ENCODE measurements at regions not wholly inside any gene's neighbourhood (a gene's known extent, or its start where the extent isn't known, plus 50 kb on each side); places are given as distances from the start of the nearest gene placed in this dataset.
"Not testable (repeated sequence)": the region's sequence is repeated elsewhere in the genome, so short reads cannot be mapped to it uniquely, and the experiment has no call there.

DNA sequence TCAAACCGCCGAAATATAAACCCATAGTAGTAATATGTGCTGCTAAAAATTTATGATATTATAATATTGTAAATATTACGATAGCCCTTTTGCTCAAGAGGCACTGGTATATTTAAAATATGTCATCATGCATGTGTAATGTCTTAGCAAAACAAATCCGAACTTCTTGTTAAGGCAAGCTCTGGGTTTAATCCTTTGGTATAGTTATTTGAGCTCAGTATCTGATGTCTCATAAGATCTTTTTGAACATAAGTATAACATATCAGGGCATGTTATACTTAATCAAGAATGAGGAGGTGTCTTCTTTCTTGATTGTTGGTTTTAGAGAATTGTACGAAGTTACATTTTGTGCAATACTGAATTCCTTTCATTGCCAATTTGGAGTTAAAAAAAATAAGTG lies 154.1 kb upstream of the CBLB start:
- no peak for DNase-seq (ENCODE audit: low read depth)

DNA sequence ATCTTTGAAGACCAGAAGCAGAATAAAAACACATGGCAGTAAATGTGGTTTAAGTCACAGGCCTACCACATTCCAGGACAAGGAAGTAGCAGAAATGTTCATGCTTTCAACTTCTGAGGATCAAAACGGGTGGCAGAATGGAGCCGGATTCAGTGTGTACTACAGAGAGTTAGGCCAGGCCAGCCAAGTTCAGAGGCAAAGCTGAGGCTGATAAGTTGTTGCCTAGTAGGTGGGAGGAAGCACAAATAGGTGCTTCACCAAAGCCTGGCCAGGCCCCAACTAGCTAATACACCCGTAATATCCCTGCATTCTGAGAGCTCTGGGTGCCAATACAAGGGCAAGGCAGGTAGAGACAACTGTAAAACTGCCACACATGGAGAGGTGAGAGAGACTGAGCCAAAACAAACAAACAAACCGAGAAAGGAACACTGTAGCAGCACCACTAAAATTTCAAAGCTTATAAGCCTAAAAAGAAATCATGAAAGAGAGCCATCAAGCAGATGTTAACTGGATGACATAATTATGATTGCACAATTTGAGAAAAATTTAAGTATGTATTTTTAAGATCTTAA lies 156.4 kb upstream of the CBLB start:
- no peak for DNase-seq (ENCODE audit: low read depth)

DNA sequence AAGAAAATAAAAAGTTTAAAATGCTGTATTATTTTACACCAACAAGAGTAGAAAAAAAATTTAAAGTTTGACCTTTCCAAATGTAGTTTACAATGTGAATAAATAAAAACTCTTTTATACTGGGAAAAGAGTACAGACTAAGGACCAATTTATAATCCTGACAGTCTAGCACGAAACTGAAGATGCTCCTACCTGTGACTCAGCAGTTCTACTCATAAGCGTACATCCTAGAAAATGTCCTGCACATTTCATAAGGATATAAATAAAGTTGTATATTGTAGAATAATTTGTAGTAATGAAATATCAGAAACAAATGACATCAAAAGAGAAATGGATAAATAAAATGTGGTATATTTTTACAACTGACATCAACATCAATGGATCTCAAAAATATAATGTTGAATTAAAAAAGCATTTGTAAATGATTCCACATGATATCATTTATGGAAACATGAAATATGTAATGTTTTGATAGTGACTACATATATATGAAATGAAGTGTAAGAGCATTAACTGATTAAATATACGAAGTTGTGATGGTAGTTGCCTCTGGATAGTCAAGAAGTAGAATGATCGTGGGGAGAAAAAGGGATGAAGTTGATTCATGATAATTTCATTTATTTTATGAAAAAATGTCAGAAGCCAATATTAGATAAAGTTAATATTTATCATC lies 161.3 kb upstream of the CBLB start:
- DNase-seq (ENCODE audit: low read depth), result peak; percentile 57

DNA sequence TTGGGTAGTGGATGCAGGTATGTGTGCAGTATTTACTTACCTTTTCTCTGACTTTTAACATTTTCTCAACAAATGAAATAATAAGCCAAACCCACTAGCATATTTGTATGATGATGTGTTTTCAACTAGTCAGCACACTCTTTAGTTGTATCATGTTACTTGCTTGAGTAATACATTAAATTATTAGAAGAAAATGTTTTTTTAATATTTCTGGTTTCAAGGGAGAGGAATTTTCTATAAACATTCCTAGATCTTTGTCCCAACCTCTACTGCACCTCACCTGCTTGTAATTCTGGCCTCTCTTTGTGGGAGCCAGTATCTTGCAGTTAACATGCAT lies 161.8 kb upstream of the CBLB start:
- DNase-seq (ENCODE audit: low read depth), result no peak

DNA sequence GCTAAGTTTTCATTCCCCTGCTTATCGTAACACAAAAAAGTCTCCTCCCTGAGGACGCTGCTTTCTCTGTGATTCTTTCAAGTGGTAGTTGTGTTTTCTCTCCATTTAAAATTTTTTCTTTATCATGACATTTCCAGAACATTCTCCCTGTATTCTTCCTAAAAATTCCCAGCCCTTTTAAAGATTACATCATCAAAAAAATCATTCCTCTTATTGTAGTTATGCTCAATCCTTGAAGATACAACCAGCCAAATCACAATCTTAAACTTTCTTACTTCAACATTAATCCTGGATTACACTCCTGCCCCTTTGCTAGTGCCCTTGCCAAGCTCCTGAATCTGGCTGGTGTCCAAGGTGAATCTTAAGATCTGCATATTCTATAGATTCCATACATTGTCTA lies 163.7 kb upstream of the CBLB start:
- DNase-seq (ENCODE audit: low read depth), result no peak

DNA sequence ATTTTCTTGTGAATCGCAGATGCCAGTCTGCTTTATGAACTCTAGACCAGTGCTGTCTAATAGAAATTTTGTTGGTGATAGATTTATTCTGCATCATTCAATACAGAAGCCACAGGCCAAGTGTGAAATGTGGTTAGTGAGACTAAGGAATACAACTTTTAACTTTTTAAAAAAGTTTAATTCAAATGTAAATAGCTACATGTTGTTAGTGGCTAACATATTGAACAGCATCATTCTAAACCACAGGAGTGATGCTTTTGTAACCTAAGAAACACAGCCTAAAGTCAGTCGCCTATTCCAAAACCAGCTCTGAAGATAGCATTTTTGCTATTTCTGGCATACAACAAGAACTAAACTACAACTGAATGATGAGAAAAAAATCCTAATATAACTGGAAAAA lies 164.8 kb upstream of the CBLB start:
- no peak for DNase-seq (ENCODE audit: low read depth)

DNA sequence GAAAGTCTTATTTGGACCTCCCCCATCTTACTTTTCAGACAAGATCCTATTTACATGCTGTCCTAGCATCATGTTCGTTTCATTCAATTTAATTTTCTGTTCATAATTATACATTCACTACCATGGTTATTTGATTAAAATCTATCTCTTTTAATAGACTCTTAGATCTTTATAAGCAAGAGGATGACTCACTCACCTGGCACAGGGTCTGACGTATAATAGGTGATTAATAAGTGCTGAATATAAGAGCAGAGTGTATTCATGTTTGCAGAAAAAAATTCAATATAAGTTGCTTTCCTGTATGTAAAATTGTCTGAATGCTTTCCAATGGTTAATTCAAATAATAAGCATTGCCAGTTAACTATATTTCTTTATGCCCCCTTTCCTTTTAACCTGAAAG lies 165.5 kb upstream of the CBLB start:
- no peak for DNase-seq (ENCODE audit: low read depth)

DNA sequence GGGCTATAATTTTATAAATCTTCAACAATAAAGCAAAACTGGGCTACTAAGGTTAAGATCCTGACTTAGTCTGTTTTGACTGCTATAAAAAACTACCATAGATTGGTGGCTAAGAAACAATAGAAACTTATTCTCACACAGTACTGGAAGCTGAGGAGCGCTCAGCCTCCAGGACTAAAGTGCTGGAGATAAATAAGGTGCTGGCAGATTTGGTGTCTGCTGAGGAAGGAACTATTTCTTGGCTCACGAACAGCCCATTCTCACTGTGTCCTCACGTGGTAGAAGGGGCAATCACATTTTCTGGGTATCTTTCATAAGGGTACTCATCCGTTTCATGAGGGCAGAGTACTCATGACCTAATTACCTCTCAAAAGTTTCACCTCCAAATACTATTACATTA lies 166.8 kb upstream of the CBLB start:
- no peak for DNase-seq (ENCODE audit: low read depth)

DNA sequence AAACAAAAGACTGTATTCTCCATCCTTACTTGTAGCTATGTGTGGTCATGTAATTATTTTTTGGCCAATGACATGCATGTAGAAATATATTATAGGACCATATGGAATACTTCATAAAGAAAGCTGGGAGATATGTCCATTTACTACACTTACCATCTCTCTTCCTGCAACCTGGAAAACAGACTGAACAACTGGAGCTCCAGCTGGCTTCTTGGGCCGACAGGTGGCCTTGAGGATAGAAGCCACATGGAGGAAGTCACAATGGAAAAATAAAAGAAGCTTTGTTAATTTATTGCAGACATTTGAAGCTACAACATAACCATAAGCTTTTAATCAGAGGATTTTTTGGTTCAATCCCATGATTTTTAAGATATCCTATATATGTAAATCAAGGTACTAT lies 167.9 kb upstream of the CBLB start:
- no peak for DNase-seq (ENCODE audit: low read depth)

DNA sequence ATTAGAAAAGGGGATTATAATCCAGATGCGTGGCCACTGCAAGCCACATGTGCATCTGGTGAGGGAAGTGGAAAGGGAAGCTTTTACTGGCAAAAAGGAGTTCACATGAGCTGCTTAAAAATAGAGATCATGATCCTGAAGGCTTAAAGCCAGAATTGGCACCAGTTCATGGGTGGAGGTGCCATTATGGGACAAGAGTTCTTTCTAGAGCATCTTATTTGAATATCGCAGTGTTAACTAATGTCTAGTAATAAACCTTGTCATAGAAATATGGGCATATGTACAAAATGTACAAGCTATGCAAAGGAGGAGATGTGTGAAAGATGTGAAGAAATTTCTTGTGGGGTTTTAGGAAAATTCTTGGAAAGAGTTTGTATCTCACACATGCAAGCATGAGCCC lies 178.4 kb upstream of the CBLB start:
- no peak for DNase-seq (ENCODE audit: low read depth)

DNA sequence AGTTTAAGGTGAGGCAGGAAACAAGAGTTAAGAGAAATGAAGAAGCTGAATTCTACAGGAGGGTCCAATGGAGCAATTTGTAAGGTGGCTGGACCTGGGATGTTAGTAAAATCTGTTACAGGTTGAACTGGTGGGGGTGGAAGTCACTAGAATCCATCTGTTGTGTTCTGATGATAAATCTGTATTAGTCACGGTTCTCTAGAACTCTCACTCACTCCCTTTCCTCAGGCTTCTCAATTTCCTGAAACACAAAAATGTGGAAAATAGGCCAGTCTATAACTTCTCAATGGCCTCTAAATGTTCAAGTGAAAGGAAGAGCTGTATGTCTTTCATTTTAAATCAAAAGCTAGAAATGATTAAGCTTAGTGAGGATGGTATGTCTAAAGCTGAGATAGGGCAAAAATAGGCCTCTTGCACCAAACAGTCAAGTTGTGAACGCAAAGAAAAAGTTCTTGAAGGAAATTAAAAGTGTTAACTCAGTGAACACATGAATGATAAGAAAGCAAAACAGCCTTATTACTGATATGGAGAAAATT lies 180.2 kb upstream of the CBLB start:
- no peak for DNase-seq (ENCODE audit: low read depth)

DNA sequence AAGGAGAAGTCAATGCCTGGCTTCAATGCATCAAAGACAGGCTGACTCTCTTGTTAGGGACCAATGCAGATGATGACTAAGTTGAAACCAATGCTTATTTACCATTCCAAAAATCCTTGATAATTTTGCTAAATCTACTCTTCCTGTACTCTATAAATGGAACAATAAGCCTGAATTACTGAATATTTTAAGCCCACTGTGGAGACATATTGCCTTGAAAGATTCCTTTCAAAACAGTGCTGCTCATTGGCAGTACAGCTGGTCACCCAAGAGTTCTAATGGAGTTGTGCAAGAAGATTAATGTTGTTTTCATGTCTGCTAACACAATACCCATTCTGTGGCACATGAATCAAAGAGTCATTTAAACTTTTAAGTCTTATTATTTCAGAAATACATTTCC lies 181.0 kb upstream of the CBLB start:
- DNase-seq (ENCODE audit: low read depth), result no peak

DNA sequence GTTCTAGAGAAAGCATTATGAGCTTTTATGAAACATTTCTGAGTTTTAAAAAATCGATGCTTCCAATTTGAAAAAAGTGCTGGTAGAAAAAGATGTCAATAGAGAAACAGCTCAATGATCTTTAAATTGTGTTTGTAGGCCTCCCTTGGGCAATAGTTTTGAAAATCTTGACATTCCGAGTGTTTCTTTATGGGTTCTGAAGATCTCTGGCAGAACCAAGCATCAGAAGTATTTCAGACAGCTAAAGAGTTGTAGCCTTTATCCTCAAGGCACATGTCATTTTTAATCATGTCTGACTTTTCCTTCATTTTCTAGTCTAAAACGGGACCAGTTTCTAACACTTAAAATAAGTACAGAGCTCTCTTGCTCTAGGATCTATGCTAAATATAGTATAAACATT lies 188.1 kb upstream of the CBLB start:
- DNase-seq (ENCODE audit: low read depth), result no peak

DNA sequence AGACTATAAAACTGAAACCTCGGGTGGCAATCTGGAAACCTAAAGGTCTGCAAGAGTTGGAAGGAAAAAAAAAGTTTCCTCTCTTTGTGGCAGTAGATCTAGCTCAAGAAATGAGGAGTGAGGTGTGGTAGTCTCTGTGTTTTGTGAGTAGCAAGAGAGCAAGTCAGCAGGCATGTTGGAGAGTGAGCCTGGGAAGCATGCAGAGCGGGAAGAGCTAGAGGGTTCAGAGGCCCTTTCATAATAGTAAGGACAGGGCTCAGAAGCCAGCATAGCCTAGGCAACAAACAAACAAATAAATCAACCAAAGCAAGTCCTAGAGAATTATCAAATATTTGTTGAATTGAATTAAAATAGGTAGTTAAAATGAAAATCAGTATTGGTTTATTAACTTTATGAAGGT lies 189.7 kb upstream of the CBLB start:
- DNase-seq (ENCODE audit: low read depth), result no peak

DNA sequence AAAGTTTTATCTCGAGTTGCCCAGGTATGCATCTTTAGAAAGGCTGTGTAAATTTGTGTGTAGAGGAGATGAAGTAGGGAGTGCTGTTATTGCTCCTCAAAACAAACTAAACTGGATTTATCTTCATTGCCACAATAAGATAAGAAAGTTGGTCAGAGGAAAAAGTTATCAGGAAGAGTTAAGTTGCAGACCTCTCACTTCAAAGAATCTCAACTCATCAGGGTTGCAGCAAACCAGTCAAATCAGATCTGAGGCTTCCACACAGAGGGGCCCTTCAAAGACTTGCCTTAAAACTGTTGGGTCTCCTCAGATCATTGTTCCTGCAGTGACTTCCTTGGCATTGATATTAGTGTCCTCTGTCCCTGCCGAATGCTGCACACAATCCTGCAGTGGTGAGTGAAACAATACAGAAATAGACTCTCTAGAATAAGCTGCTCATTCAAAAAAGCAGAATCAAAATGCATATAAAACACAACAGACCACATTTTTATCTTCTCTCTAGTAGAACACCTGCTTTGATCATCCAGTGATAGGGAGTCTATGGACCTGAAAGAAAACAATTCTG lies 191.2 kb upstream of the CBLB start:
- DNase-seq (ENCODE audit: low read depth), result no peak

DNA sequence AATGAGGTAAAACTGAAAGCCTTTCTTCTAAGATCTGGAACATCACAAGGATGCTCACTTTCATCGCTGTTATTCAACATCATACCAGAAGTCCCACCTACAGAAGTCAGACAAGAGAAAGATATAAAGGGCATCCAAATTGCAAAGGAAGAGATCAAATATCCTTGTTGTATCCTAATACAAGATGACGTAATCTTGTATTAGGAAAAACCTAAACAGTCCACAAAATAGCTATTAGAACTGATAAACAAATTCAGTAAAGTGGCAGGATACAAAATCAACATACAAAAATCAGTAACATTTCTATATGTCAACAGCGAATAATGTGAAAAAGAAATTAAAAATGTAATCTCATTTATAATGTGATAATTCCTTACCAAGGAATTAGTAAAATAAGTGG lies 195.1 kb upstream of the CBLB start:
- no peak for DNase-seq (ENCODE audit: low read depth)

DNA sequence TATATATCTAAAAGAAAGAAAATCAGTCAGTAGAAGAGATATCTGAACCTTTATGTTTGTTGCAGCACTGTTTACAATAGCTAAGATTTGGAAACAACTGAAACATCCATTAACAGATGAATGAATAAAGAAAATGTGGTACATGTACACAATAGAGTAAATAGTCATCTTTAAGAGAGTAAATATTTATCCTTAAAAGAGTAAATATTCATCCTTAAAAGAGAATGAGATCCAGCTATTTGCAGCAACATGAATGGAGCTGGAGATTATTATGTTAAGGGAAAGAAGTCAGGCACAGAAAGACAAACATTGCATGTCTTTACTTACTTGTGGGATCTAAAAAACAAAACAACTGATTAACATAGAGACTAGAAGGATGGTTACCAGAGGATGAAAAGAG lies 197.0 kb upstream of the CBLB start:
- no peak for DNase-seq (ENCODE audit: low read depth)

DNA sequence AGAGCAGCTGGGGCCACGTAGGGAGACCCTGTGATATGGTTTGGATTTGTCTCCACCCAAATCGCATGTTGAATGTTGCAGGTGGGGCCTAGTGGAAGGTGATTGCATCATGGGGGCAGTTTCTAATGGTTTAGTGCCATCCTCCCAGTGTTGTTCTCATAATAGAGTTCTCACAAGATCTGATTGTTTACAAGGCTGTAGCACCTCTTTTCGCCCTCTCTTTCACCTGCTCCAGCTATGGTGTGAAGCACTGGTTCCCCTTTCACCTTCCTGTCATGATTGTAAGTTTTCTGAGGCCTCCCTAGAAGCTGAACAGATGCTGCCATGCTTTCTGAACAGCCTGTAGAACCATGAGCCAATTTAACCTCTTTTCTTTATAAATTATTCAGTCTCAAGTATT lies 198.9 kb upstream of the CBLB start:
- DNase-seq (ENCODE audit: low read depth), result no peak

DNA sequence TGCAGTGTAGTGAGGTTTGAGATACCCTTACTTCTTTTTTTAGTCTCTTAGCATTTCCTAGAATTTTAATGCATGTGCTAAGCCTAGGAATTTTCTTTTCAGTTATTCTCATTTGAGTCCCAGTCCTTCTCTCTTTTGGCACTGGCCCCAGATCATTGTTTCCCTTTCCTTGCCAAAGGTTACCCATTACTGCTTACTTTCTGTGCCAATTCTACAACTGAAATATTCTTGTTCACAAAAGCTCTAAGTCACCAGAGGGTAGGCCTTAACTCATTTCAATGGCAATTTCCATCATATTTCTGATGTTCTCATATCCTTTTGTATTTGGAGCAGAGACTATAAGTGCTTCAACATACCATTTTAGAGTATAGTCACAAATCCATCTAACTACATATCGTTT lies 199.6 kb upstream of the CBLB start:
- DNase-seq (ENCODE audit: low read depth), result no peak

DNA sequence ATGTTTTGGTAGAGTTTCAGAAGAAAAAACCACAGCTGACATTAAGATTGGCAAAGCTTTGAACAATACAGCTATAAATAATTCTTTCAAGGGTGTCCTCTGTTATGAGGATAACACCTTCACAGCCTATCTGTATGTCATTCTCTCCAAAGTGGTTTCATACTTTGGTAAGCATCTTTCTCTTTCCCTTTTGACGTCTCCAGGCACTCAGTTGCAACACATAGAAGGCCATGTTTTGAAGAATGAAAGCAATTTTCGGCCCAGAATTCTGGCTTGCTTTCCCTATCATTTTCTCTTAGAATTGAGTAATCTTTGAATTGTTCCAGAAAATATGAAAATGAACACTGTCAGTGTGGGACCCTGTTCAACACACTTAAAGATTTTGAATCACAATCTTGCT lies 200.0 kb upstream of the CBLB start:
- DNase-seq (ENCODE audit: low read depth), result no peak

DNA sequence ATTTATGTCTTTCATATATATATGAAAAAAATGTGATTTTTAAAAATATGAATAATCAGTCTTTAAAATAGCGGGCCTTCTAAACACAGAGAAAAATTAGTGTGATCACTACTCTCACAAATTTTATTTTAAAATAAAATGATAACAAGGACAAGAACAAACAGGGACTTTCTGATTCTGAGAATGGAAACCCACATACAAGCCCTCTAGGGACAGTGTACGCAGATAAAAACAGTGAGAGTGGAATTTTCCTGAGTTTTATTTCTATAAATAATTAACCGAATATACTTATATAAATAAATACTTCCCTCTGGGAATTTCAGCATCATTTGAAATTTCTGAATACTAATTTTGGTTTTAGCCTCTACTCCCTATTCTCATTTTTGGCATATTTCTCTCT lies 201.4 kb upstream of the CBLB start:
- no peak for DNase-seq (ENCODE audit: low read depth)

DNA sequence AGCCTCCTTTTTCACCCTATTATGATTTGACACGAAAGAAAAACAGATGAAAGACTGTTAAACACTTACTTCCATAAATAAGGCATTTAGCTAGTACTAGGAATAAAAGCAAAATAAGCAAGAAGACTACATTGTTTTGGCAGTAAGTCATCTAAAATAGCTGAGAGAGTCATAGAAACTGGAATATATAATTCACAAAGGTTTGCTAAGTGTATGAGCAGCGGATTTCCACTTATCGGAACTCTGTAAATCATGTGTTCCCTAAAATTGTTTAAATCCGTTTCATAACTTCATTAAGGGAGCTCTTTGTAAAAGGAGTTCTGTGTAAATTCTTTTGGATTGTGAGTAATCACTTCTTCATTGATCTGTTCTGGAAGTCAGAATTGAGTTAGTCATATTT lies 202.5 kb upstream of the CBLB start:
- no peak for DNase-seq (ENCODE audit: low read depth)

DNA sequence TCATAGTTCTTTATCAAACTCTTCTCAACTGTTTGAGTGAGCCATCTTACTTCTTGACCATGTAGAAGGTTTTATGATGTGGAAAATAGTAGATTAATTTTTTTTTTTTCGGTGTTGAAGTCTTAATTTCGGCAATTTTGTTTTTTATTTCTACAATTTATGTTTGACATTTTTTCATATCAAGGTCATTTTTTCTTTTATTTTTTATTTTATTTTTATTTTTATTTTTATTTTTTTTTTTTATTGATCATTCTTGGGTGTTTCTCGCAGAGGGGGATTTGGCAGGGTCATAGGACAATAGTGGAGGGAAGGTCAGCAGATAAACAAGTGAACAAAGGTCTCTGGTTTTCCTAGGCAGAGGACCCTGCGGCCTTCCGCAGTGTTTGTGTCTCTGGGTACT lies 203.8 kb upstream of the CBLB start:
- DNase-seq (ENCODE audit: low read depth), result not testable (repeated sequence)

DNA sequence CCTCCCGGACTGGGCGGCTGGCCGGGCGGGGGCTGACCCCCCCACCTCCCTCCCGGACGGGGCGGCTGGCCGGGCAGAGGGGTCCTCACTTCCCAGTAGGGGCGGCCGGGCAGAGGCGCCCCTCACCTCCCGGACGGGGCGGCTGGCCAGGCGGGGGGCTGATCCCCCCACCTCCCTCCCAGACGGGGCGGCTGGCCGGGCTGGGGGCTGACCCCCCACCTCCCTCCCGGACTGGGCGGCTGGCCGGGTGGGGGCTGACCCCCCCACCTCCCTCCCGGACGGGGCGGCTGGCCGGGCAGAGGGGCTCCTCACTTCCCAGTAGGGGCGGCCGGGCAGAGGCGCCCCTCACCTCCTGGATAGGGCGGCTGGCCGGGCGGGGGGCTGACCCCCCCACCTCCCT lies 205.0 kb upstream of the CBLB start:
- DNase-seq (ENCODE audit: low read depth), result not testable (repeated sequence)
